Mammary epithelial cell (primary cell): ENCODE measurements at regions not wholly inside any gene's neighbourhood (a gene's known extent, or its start where the extent isn't known, plus 50 kb on each side); places are given as distances from the start of the nearest gene placed in this dataset.

Experiments
- CTCF ChIP-seq, 2 donors: IDR thresholded peaks in 1 of 2; conservative IDR thresholded peaks in 1 of 2; 2 replicates each; pipeline ENCODE4 v1.5.1; 2011 to 2012; ENCODE audit warnings: inconsistent platforms in 2 of 2, low read length in 2 of 2, mild to moderate bottlenecking in 2 of 2, control low read depth in 1 of 2, low read depth in 1 of 2; ENCODE audit not compliant: insufficient read depth in 1 of 2; ENCODE audit errors: extremely low read depth in 1 of 2
- EZH2 ChIP-seq: IDR thresholded peaks from 2 replicates; pipeline ENCODE4 v1.6.1; 2012; ENCODE audit warnings: low read length, inconsistent platforms, borderline replicate concordance

GRCh38 chr14:106216679-106217078 lies 690.3 kb downstream of the TMEM121 start:
- TF ChIP-seq CTCF (conservative IDR thresholded peaks at IDR 0.05 in 1 of 2, IDR thresholded peaks at IDR 0.05 in 1 of 2; ENCODE audit: extremely low read depth in 1 of 2, insufficient read depth in 1 of 2, low read depth in 1 of 2, low read length in 2 of 2) (no peak), EZH2 (no peak)
